K562 (cell line): ENCODE measurements at regions not wholly inside any gene's neighbourhood (a gene's known extent, or its start where the extent isn't known, plus 50 kb on each side); places are given as distances from the start of the nearest gene placed in this dataset.

ENCODE experiments used
- ATAC-seq: fragments of 200-7000 bp; cut with Tn5 transposase; 3 replicates; pipeline ENCODE4 v1.9.1; 2020; ENCODE audit warnings: moderate library complexity
- BruUV-seq: library from RNA; stranded (reverse); fragments of 400-500 nt; replicated peaks from 2 replicates; lab custom pipeline; 2021; lab: Mats Ljungman, UMichigan
- CTCF ChIA-PET: fragments of 300-600 bp; formaldehyde crosslinking; extraction: SDS; loops from one replicate; lab custom pipeline; 2021; ENCODE audit warnings: low intra/inter-chr PET ratio; lab: Yijun Ruan, JAX
- POLR2A ChIA-PET: fragments of 300-600, 350-650 bp; sonication (Branson Sonifier 250); formaldehyde crosslinking; extraction: SDS; loops from one replicate; lab custom pipeline; 2021; ENCODE audit warnings: antibody characterized with exemption, inconsistent platforms; lab: Yijun Ruan, JAX
- DNase-seq, 4 experiments: peaks; one replicate each; pipeline versions ENCODE4 v3.0.0 to v3.0.0-alpha.2; 2011 to 2018; ENCODE audit warnings: low spot score in 3 of 4, mixed read lengths in 3 of 4; ENCODE audit errors: extremely low read depth in 1 of 4
- FAIRE-seq: peaks from 2 replicates; lab custom pipeline; 2011; peaks lifted over from hg19 to GRCh38; lab: Jason Lieb, UNC
- H2AFZ ChIP-seq: 2 replicates; pipeline ENCODE4 v1.6.0; 2011; ENCODE audit warnings: low read depth, low read length, control low read depth, inconsistent platforms
- H3K27ac ChIP-seq: fragments of 200-600 bp; 3 replicates; pipeline ENCODE4 v1.8.0; 2011; ENCODE audit warnings: low read depth, mild to moderate bottlenecking, control low read depth, inconsistent platforms, low read length, moderate library complexity, mixed read lengths; ENCODE audit errors: extremely low read depth
- H3K27me3 ChIP-seq, 2 experiments: fragments of 300-600 bp in 1 of 2; 2 replicates in 1 of 2; 3 replicates in 1 of 2; pipeline versions ENCODE4 v1.6.0 to v1.8.0; 2011; ENCODE audit warnings: inconsistent platforms in 2 of 2, low read length in 2 of 2, mild to moderate bottlenecking in 1 of 2, mixed read lengths in 1 of 2, moderate library complexity in 1 of 2; ENCODE audit not compliant: control insufficient read depth in 2 of 2, insufficient read depth in 2 of 2
- H3K36me3 ChIP-seq: fragments of 300-600 bp; 3 replicates; pipeline ENCODE4 v1.8.0; 2011; ENCODE audit warnings: mild to moderate bottlenecking, low read length, inconsistent platforms; ENCODE audit not compliant: control insufficient read depth, insufficient read depth
- H3K4me1 ChIP-seq, 2 experiments: fragments of 200-600 bp in 1 of 2; replicated peaks in 1 of 2; 2 replicates in 1 of 2; 3 replicates in 1 of 2; pipeline versions ENCODE4 v1.5.1 to v1.8.0; 2011; ENCODE audit warnings: inconsistent platforms in 2 of 2, low read length in 2 of 2, mild to moderate bottlenecking in 1 of 2, mixed read lengths in 1 of 2, moderate library complexity in 1 of 2; ENCODE audit not compliant: control insufficient read depth in 2 of 2, insufficient read depth in 2 of 2
- H3K4me2 ChIP-seq: 2 replicates; pipeline ENCODE4 v1.6.1; 2011; ENCODE audit warnings: low read length, control low read depth, inconsistent platforms, mixed read lengths; ENCODE audit not compliant: insufficient read depth
- H3K4me3 ChIP-seq: fragments of 200-600 bp; sonication (generic), shearing (Covaris generic); 2 replicates; pipeline ENCODE4 v1.5.1; 2016; ENCODE audit warnings: control low read depth, inconsistent platforms
- H3K79me2 ChIP-seq: fragments of 200-600 bp; 3 replicates; pipeline ENCODE4 v1.8.0; 2011; ENCODE audit warnings: low read length, inconsistent platforms; ENCODE audit not compliant: control insufficient read depth, insufficient read depth
- H3K9ac ChIP-seq, 2 experiments: 2 replicates each; pipeline versions ENCODE4 v1.6.0 to v1.6.1; 2011; ENCODE audit warnings: low read depth in 2 of 2, low read length in 2 of 2, control low read depth in 1 of 2, inconsistent platforms in 1 of 2, mild to moderate bottlenecking in 1 of 2, mixed read lengths in 1 of 2; ENCODE audit not compliant: insufficient read depth in 1 of 2
- H3K9me1 ChIP-seq: one replicate; pipeline ENCODE4 v1.6.0; 2011; ENCODE audit warnings: inconsistent platforms, mild to moderate bottlenecking, low read length, moderate library complexity; ENCODE audit not compliant: control insufficient read depth, insufficient read depth
- H3K9me3 ChIP-seq: replicated peaks from 2 replicates; pipeline ENCODE4 v1.5.1; 2011; ENCODE audit warnings: low read depth, low read length, inconsistent platforms; ENCODE audit not compliant: control insufficient read depth, insufficient read depth
- H4K20me1 ChIP-seq: replicated peaks from 2 replicates; pipeline ENCODE4 v1.6.1; 2011; ENCODE audit warnings: low read length, inconsistent platforms, mixed read lengths; ENCODE audit not compliant: control insufficient read depth, insufficient read depth
- DEAF1 ChIP-seq: fragments of 450-650 bp; formaldehyde crosslinking; IDR thresholded peaks from 2 replicates; pipeline ENCODE4 v1.4.0; 2020; ENCODE audit warnings: mild to moderate bottlenecking, moderate library complexity
- MAFF ChIP-seq: IDR thresholded peaks from 2 replicates; pipeline ENCODE4 v1.6.1; 2012; ENCODE audit warnings: low read length, improper control_type of control experiment
- MAFK ChIP-seq: IDR thresholded peaks from 2 replicates; pipeline ENCODE4 v1.6.1; 2011; ENCODE audit warnings: low read length, improper control_type of control experiment
- MNT ChIP-seq, 2 experiments: fragments of 450-650 bp; conservative IDR thresholded peaks; 2 replicates each; pipeline ENCODE4 v1.6.1; 2017; ENCODE audit warnings: mild to moderate bottlenecking in 2 of 2, moderate library complexity in 2 of 2
- SRSF3 ChIP-seq: fragments of 200-400 bp; formaldehyde crosslinking; IDR thresholded peaks from 2 replicates; pipeline ENCODE4 v1.6.1; 2016; ENCODE audit warnings: mild to moderate bottlenecking, low read length, moderate library complexity; ENCODE audit not compliant: insufficient read depth
- WGBS: fragments of 100-300 bp; shearing (Covaris generic); methylation state at CpG from one replicate; pipeline ENCODE4 v1.1.6; 2016; ENCODE audit warnings: low coverage, mixed read lengths; ENCODE audit not compliant: insufficient coverage; ENCODE audit errors: missing lambda C conversion rate; 5-methylcytosine and 5-hydroxymethylcytosine counted together
- in situ Hi-C: fragments of 300-500 bp; cut with MboI; formaldehyde crosslinking; loops from 4 replicates; pipeline ENCODE4 v1.15.0; 2018; ENCODE audit warnings: inconsistent platforms, mixed read lengths
- intact Hi-C: fragments of 100-400 bp; cut with micrococcal nuclease; formaldehyde crosslinking; loops from 2 replicates; pipeline ENCODE4 v1.14.2; 2022

- ChIA-PET CTCF (no interaction called here), POLR2A (no interaction called here)
- H3K9me1 ChIP-seq = no peaks in the 10 kb centered on the region
- no peaks in the 10 kb centered on the region for H3K36me3 ChIP-seq
- no peaks in the 10 kb centered on the region for H3K9me3 ChIP-seq
- no peak overlapping the region for H3K4me3 ChIP-seq
- ATAC-seq = no peak
- H3K79me2 ChIP-seq = no peaks in the 10 kb centered on the region
- no peak for DNase-seq
- H3K9ac ChIP-seq = no peak overlapping the region
- intact Hi-C loops (no loop called here), in situ Hi-C loops (no loop called here)
- WGBS = 0% methylated on average over 4 of the region's 6 CpGs
- TF ChIP-seq MNT (conservative IDR thresholded peaks at IDR 0.05) = no peak
- no peak overlapping the region for H3K4me2 ChIP-seq
- no peak overlapping the region for H3K27ac ChIP-seq
- H3K4me1 ChIP-seq = no peaks in the 10 kb centered on the region
- FAIRE-seq = no peak
- no TSS peak for BruUV-seq
- H4K20me1 ChIP-seq = no peaks in the 10 kb centered on the region
- H3K27me3 ChIP-seq = no peaks in the 10 kb centered on the region
- H2AFZ ChIP-seq = no peak overlapping the region
These were observed 300.2 kb upstream of the VCX start for GRCh38 chrX:7542587-7543380.

GRCh38 chrX:7522860-7523259 lies 320.1 kb upstream of the VCX start:
- CTCF ChIA-PET = no interaction called here
- H3K27ac ChIP-seq = no peak overlapping the region
- ATAC-seq (no peak), FAIRE-seq (no peak), DNase-seq (no peak)
- in situ Hi-C loops = no loop called here
- BruUV-seq = no TSS peak
- H3K36me3 ChIP-seq = no peaks in the 10 kb centered on the region
- H3K79me2 ChIP-seq = no peaks in the 10 kb centered on the region
- peak; percentile 2; the same call in 1 of the 2 replicates for TF ChIP-seq MAFF
- no peak for TF ChIP-seq SRSF3
- no peak for TF ChIP-seq DEAF1 (CRISPR knock-in tag)
- peak; percentile 22; the same call in 1 of the 2 replicates for TF ChIP-seq MAFK
- 0% methylated on average over 2 of the region's 2 CpGs for WGBS
- H3K9ac ChIP-seq = no peak overlapping the region
- no peaks in the 10 kb centered on the region for H4K20me1 ChIP-seq
- no peaks in the 10 kb centered on the region for H3K9me1 ChIP-seq
- intact Hi-C loops = no loop called here
- H2AFZ ChIP-seq = no peak overlapping the region
- POLR2A ChIA-PET = no interaction called here
- no peaks in the 10 kb centered on the region for H3K4me1 ChIP-seq
- no peak overlapping the region for H3K4me2 ChIP-seq
- H3K27me3 ChIP-seq = no peaks in the 10 kb centered on the region
- H3K9me3 ChIP-seq = no peaks in the 10 kb centered on the region
- no peak overlapping the region for H3K4me3 ChIP-seq
